Stimulated activated CD4-positive, alpha-beta T cell treated with anti-CD3 and anti-CD28 coated beads, Interleukin-1b, Interleukin-23, amount 100 ng/mL, for 24 hours (primary cell): ENCODE measurements at regions not wholly inside any gene's neighbourhood (a gene's known extent, or its start where the extent isn't known, plus 50 kb on each side); places are given as distances from the start of the nearest gene placed in this dataset.
"Not testable (repeated sequence)": the region's sequence is repeated elsewhere in the genome, so short reads cannot be mapped to it uniquely, and the experiment has no call there.

Experiments
- DNase-seq, 4 experiments: peaks; one replicate each; pipeline ENCODE4 v3.0.0-alpha.2; 2020; ENCODE audit warnings: low read depth in 4 of 4, low spot score in 1 of 4

GRCh38 chr12:112705037-112705632, 86.4 kb upstream of the RPH3A start:
- no peak for DNase-seq

- no peak for DNase-seq
Observed at GRCh38 chr12:112710414-112710813, 81.1 kb upstream of the RPH3A start.

DNA sequence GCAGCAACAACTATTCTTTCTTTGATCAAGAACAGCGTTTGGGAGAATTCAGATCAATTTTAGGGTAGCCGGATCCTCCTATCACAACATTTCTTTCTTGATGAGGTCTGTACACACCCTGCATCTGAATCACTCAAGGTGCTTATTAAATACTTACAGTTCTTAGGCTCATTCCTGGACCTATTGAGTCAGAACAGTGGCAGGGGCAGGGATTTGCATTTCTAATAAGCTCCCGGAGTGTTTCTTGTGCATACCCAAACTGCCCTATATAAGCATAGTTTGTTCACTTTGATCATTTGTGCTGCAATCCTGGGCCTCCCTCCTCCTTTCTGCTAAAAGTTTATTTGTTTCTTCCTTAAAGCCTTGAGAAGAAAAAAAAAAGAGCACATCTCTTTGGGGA, 80.5 kb upstream of the RPH3A start:
- DNase-seq: no peak

DNA sequence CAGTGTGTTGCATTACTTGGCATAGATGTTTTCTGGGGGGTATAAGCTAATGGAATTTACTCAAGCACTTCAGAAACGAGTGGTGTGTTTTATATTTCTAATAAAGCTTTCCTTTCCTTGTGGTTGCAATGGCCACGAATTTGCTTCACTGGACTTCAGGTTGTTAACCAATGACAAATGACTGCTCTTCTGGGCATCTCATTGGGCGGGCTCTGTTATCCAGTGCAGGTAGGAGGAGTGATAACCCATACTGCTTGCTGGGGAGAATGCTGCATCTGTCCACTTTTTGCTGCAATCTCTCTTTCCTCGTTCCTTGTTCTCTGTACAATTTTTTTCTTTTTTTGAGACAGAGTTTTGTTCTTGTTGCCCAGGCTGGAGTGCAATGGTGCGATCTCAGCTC, 80.0 kb upstream of the RPH3A start:
- DNase-seq: no peak

- DNase-seq: not testable (repeated sequence)
Observed at GRCh38 chr12:112712751-112713150, 78.8 kb upstream of the RPH3A start.

DNA sequence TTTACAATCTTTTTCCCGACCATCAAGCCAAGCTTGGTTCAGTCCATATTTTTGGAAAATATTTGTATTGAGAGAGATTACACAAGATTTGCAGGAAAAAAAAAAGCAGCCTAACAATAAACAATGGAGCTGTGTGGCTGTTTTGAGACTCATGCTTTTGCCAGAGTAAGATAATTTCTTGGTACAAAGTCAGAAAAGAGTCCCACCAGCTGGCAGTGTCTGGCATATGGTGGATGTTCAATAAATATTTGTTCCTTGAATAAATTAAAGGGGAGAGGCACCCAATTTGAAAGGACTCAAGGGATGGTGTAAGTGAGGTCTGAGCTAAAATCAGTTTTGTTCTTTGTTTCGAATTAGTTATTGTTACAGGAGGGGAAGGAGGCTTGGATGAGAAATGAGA, 78.1 kb upstream of the RPH3A start:
- no peak for DNase-seq

DNA sequence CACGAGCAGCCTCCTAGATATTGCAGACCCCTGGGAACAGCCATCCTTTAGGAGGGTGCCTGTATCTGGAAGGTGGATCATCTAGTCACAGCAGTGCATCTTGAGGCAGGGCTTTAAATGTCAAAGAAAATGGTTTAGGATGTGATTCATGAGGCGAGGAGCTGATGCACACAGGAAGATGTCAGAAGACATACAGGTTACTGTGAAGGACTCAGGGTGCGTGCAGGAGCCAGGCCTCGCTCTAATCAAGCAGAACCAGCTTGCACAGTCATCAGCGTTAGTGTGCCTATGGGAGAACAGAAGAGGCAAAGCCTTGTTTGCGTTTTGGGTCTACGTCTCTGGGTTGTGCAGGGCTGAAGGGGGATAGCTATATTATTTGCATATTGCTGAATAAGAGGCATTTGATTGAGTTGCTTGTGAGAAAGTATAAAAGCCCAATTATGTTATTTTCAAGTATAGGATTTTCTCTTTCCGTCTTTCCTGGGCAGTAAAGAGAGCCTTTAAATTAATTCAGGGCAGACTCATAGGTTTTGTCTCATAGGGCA, 77.3 kb upstream of the RPH3A start:
- DNase-seq: no peak

DNA sequence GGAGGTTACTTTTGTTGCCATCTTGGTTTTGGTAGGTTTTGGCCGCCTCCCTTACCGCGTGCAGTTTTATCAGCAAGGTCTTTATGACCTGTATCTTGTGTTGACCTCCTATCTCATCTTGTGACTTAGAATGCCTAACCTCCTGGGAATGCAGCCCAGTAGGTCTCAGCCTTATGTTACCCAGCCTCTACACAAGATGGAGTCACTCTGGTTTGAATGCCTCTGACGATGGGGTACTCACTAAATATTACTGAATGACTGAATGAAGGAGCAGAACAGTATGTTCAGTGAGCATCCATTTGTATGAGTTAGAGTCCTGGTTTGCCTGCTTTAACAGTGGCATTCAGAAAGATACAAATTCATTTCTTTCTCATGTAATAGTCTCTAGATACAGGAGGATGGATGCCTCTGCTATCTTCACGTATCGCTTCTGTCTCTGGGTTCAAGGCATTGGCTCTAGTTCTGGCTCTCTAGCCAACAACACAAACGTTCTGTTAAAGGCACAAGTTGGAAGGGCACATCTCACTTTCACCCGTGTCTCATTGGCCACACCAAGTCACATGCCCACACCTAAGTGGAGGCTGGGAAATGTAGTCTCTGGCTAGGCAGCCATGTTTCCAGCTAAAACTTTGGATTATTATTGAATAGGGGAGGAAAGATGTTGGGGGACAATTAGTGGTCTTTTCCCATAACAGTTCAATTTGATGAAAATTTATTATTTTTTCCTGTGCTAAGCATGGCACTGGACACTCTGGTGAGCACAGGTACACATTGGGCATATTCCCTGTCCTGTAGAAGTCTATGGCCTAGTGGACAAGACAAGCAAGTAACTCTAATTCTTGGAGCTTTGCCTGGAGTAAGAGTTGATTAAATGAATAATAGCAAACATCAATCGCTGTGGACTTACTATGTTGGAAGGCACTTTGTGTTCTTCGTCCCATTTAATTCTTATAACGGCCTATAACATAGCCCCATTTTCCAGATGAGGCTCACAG, 75.2 kb upstream of the RPH3A start:
- DNase-seq: peak in 1 of 4 experiments; percentile 5

- no peak for DNase-seq
Observed at GRCh38 chr12:112728864-112729263, 62.7 kb upstream of the RPH3A start.

GRCh38 chr12:112734859-112735695, 56.5 kb upstream of the RPH3A start:
- no peak for DNase-seq

DNA sequence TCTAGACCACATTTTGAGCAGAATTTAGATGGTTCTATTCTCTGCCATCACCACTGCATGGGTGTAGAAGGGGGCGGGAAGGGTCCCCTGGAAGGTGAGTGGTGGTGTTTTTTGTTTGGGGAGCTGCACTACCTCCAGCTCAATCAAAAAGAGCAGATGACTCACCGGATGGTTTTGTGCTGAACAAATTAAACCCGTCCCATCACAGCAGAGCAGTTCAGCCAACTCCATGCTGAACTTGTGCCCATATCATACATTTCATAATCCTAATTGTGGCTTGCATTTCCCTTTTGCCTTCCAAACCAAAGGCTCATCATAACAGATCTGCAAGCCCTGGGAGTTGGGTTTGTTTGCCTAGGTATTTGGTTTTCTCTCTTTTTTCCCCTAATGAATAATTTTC, 53.0 kb upstream of the RPH3A start:
- DNase-seq: no peak

DNA sequence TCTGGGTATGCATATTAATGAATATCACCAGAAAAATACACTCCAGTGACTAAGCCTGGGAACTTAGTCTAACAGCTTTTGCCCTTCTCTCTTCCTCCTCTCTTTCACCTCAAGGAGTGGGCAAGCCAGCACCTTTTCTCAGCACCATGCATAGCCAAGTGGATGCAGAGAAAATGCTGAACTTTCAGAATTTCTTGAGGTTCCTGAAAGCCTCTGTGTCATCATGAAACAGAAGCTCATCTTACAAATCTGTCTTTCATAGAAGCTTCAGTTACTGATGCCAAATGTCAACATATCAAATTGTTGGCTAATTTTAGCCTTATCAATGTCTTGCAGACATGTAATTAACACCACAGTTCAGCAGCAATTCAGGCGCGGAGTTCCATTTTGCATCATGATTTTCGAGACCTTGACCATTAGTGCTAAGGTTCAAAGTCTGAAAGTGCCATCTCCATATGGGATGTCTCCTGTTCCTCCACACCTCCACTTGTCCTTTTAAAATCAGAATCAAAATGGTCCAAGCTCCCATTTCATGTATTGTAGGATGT, 51.1 kb upstream of the RPH3A start:
- no peak for DNase-seq

- DNase-seq: no peak
Observed at GRCh38 chr12:112741106-112741505, 50.4 kb upstream of the RPH3A start.
